Stimulated activated CD8-positive, alpha-beta memory T cell treated with anti-CD3 and anti-CD28 coated beads, Interleukin-4, amount 100 ng/mL, for 48 hours (primary cell): ENCODE measurements at regions not wholly inside any gene's neighbourhood (a gene's known extent, or its start where the extent isn't known, plus 50 kb on each side); places are given as distances from the start of the nearest gene placed in this dataset.

Source experiments
- DNase-seq: peaks from one replicate; pipeline ENCODE4 v3.0.0-alpha.2; 2020

GRCh38 chr5:61623401-61624069 lies 291.5 kb downstream of the ZSWIM6 start:
- no peak for DNase-seq

- DNase-seq = no peak
Measured at GRCh38 chr5:61624553-61625136, 292.6 kb downstream of the ZSWIM6 start.

GRCh38 chr5:61625137-61625561 lies 293.1 kb downstream of the ZSWIM6 start:
- no peak for DNase-seq

- DNase-seq = peak; percentile 67
Measured at GRCh38 chr5:61625681-61626621, 293.9 kb downstream of the ZSWIM6 start.

GRCh38 chr5:61626639-61627282 lies 294.7 kb downstream of the ZSWIM6 start:
- DNase-seq = no peak

- DNase-seq = no peak
Measured at GRCh38 chr5:61627531-61627930, 295.5 kb downstream of the ZSWIM6 start.

GRCh38 chr5:61630908-61631307 lies 298.9 kb downstream of the ZSWIM6 start:
- no peak for DNase-seq

GRCh38 chr5:61631438-61631941 lies 299.4 kb downstream of the ZSWIM6 start:
- DNase-seq = no peak

- no peak for DNase-seq
Measured at GRCh38 chr5:61632064-61632463, 300.0 kb downstream of the ZSWIM6 start.

GRCh38 chr5:61635271-61635670 lies 303.2 kb downstream of the ZSWIM6 start:
- DNase-seq = no peak

GRCh38 chr5:61637566-61637965 lies 305.5 kb downstream of the ZSWIM6 start:
- no peak for DNase-seq

- DNase-seq = no peak
Measured at GRCh38 chr5:61638476-61638875, 306.4 kb downstream of the ZSWIM6 start.

GRCh38 chr5:61640179-61641021 lies 308.3 kb downstream of the ZSWIM6 start:
- no peak for DNase-seq

GRCh38 chr5:61641748-61642565 lies 309.9 kb downstream of the ZSWIM6 start:
- no peak for DNase-seq

- DNase-seq = no peak
Measured at GRCh38 chr5:61647672-61648071, 315.6 kb downstream of the ZSWIM6 start.

- DNase-seq = no peak
Measured at GRCh38 chr5:61649231-61649630, 317.2 kb downstream of the ZSWIM6 start.

GRCh38 chr5:61649971-61650370 lies 317.9 kb downstream of the ZSWIM6 start:
- no peak for DNase-seq

- no peak for DNase-seq
Measured at GRCh38 chr5:61650661-61651060, 318.6 kb downstream of the ZSWIM6 start.

- DNase-seq = no peak
Measured at GRCh38 chr5:61651195-61651594, 319.1 kb downstream of the ZSWIM6 start.

- no peak for DNase-seq
Measured at GRCh38 chr5:61652916-61653315, 320.9 kb downstream of the ZSWIM6 start.
